HG03025 (cell line): ENCODE measurements at regions not wholly inside any gene's neighbourhood (a gene's known extent, or its start where the extent isn't known, plus 50 kb on each side); places are given as distances from the start of the nearest gene placed in this dataset.
A peak's percentile ranks its signal among the peaks of the same experiment; 100 is the strongest.

Experiments used
- ATAC-seq: cut with Tn5 transposase; IDR thresholded peaks from one replicate; pipeline ENCODE4 v1.9.1; 2021; ENCODE audit warnings: mild to moderate bottlenecking, moderate library complexity; ENCODE audit not compliant: unreplicated experiment, low FRiP score

GRCh38 chr14:62002642-62003041 is 240.4 kb downstream of the SNAPC1 start:
- no peak for ATAC-seq

GRCh38 chr14:62003701-62004100 is 241.5 kb downstream of the SNAPC1 start:
- ATAC-seq: no peak

- ATAC-seq: no peak
These were observed 244.0 kb downstream of the SNAPC1 start for GRCh38 chr14:62006116-62006731.

- ATAC-seq: no peak
These were observed 253.0 kb downstream of the SNAPC1 start for GRCh38 chr14:62015243-62015642.

DNA sequence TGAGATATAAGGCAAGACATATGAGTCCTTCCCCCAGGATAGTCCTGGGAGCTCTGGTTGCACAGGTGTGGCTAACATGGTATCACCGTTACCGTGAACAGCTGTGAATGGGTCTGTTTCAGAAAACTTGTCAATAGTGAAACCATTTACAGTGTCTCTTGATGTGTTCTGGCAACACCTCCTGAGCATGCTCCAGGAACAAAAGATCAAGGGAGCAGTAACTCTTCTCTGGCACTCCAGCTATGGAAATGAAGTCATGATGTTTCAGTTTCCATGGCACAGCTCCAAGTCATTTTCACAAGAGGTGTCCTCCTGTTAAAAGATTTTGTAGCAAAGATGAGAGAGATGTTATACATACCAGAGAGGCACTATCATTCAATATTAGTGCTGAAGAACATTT is 253.7 kb downstream of the SNAPC1 start:
- ATAC-seq: no peak

- ATAC-seq: no peak
These were observed 255.5 kb downstream of the SNAPC1 start for GRCh38 chr14:62017651-62018230.

DNA sequence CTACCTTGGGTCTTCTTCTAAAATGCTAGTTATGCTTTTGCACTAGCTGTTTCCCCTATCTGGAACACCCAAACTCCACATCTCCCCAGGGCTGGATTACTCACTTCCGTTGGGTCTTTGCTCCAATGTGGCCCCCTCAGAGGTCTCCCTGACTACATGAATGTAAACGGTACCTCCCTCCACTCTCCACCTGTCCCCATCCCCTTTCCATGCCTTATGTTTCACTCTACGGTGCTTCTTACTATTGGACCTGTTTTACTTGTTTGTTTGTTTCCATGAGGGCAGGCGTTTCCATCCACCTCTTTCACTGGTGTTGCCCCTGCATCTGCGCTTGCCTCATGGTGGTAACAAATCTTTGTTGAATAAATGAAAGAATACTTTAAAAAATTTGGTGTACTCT is 256.4 kb downstream of the SNAPC1 start:
- no peak for ATAC-seq

DNA sequence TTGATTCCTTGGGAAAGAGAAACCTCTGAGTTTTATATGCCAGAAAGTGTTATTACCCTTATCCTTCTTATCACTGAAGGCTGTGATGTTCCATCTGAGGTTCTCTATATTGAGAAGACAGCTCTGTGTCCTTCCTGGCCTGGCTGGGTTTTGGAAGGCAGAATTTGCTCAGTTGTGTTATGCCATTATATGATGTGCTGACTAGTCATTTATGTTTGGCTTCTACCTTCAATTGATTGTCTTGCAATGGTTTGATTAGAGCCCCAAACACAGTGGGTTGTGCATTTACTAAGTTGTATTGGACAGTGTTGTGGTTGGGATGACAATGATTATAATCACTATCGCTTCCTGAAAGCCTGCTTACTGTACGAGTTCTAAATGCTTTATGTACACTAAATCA is 265.7 kb downstream of the SNAPC1 start:
- ATAC-seq: no peak

DNA sequence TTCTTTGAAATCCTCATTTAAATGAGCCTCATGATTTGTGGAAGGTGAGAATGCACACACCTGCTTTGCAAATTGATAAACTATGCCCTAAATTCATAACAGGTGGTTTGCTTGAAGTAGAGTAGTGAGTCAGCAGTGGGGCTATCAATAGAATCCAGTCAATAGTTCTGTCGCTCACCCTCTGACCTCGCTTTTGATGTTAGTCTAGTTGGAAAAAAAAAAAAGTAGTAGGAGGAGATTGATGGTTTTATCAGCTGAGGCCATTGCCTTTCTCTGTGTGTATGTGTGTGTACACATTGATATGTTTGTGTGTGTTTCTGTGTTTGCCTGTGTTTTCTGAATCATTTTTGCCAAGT is 267.3 kb downstream of the SNAPC1 start:
- ATAC-seq: no peak

GRCh38 chr14:62030387-62030786 is 268.2 kb downstream of the SNAPC1 start:
- ATAC-seq: peak; percentile 57

GRCh38 chr14:62031504-62031903 is 269.3 kb downstream of the SNAPC1 start:
- ATAC-seq: no peak

DNA sequence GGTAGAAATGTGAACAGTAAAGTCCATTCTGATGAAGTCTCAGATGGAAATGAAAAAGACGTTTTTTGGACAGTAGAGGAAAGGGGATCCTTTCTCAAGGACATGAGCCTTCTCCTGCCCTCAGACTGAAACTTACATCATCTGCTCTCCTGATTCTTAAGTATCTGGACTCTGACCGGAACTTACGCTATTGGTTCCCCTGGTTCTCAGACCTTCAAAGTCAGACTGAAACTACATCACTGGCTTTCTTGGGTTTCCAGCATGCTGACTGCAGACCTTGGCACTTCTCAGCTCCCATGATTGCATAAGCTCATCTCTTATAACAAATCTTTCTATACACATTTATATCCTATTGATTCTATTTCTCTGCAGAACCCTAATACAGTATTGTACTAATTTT is 291.0 kb downstream of the SNAPC1 start:
- no peak for ATAC-seq

DNA sequence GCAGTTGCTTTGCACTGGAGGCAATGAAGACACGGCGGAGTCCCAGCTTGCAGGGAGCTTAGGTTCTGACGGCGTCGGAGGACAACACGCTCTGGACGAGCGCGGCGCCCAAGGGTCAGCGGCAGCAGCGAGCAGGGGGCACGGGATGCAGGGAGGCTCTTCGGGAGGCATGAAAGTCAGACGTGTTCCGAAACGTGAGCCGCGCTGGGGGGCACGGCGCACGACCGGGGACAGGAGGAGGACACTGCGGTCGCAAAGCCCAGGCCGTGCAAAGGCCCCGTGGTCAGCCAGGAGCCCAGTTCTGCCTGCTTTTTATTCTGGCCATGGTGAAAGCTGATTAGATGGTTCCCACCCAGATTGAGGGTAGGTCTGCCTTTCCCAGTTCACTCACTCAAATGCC is 294.6 kb downstream of the SNAPC1 start:
- ATAC-seq: no peak

- ATAC-seq: no peak
These were observed 300.4 kb downstream of the SNAPC1 start for GRCh38 chr14:62062645-62063044.

DNA sequence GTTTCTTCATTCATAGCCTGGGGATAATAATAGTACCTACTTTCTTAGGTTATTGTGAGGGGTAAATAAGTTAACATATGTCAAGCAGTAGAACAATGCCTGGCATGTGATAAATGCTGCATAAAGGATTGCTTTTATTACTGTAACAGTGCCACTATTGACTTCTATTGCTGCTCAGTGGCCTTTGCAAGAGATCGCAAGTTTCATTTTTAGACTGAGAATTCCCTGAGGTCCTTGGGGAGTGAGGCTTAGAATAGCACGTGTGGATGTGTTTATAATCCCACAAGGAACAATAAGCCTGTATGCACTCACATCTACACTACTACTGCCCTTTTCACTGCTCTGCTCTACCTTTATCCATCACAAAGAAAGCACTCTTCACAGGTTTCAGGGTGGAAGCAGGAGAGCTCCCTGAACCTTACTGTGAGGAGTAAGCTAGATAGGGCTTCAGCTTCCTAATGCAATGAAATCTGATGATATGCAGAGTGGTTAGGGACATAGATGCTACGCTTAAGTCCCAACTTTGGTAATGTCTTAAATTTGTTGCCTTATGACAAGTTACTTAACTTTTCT is 302.6 kb downstream of the SNAPC1 start:
- no peak for ATAC-seq

DNA sequence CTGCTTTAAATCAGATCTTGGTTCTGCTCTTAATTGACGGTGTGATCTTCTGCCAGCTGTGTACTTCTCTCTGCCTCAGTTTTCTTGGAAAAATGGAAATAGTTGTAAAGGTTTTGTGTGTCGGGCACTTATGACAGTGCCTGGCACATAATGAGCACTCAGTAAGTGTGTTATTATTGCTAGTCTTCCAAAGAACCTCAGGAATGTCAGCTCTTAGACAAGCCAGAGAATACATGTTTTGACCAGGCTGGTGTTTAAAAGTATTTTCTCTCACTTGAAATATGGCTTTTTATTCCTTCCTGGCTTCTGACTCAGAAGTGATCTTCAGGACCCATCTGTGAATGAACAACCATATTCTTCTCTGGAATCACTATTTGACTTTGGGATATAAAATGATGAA is 304.1 kb downstream of the SNAPC1 start:
- ATAC-seq: no peak

DNA sequence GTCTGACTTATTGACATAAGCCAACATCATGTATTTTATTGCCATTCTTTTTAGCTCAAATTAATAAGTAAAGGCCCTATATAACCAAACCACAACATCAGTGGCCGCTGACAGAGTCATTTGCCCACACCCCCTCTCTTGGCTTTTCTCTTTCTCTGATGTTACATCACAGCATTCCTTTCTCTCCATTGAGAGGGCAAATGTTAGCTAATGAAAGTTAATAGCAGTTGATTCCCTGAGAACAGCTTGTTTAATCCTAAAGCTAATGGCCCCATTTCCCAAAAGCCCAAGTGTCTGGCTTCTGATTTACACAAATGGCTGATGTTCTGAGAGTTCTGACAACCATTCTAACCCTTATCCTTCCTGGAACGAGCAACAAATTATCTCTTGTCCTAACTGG is 308.8 kb downstream of the SNAPC1 start:
- ATAC-seq: no peak

GRCh38 chr14:62076368-62076767 is 314.1 kb downstream of the SNAPC1 start:
- no peak for ATAC-seq

GRCh38 chr14:62076825-62077605 is 314.8 kb downstream of the SNAPC1 start:
- no peak for ATAC-seq

DNA sequence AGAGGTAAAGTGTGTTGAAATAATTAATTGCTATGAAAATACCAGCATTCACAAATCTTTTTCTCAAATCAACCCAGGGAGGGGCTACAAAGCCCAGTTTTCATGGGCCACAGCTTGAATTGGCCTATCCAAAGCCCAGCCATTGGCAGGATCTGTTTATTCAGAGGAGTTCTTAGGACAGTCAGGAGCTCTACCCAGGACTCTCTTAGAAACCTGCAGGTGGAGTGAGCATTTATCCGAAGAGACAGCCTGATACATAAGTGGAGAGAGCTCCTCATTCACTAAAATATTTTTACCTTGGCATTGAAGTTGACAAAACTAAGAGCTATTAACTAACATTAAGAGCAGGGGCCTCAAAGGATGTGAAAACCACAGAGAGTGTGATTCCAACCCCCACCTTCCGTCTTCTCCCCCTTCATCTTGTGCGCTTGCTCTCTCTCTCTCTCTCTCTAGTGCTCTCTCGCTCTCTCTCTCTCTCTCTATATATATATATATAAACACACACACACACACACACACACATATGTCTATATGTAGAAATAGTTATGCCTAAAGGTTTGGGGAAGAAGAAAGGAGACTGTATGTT is 315.5 kb downstream of the SNAPC1 start:
- ATAC-seq: no peak

DNA sequence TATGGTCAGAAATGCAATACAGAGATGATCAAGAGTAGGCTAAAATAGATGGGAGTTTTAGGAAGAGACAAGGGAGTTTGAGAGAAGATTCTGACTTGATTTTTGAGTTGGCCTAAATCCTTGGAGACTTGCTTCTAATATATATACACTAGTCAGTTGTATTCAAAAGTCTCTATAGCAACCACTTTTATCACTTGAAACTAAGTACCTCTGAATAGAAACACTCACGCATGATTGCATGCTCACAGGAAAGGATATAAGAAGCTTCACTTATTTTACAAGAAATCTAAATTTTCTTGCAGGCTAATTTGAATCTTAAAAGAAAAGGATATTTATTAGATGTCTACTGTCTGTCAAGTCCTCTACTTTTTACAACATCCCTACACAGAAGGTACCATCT is 316.8 kb downstream of the SNAPC1 start:
- peak; percentile 32 for ATAC-seq
